Neural cell (in vitro differentiated cells): ENCODE measurements at regions not wholly inside any gene's neighbourhood (a gene's known extent, or its start where the extent isn't known, plus 50 kb on each side); places are given as distances from the start of the nearest gene placed in this dataset.

Experiments used
- H2AFZ ChIP-seq: fragments of 200-600, 300-800 bp; sonication (generic), shearing (Covaris generic); 2 replicates; pipeline ENCODE4 v1.6.0; 2014; ENCODE audit warnings: low read depth, mild to moderate bottlenecking, antibody characterized with exemption, low read length, moderate library complexity
- H3F3A ChIP-seq: fragments of 200-600 bp; shearing (Covaris generic); 2 replicates; pipeline ENCODE4 v1.6.1; 2016; ENCODE audit warnings: mild to moderate bottlenecking, moderate library complexity, mixed read lengths, antibody characterized with exemption, low read length; ENCODE audit not compliant: insufficient read depth, poor library complexity, severe bottlenecking
- H3K27ac ChIP-seq: fragments of 200-600, 300-800 bp; sonication (generic), shearing (Covaris generic); 2 replicates; pipeline ENCODE4 v1.5.1; 2014; ENCODE audit warnings: mild to moderate bottlenecking, low read length, moderate library complexity
- H3K27me3 ChIP-seq: fragments of 300-800, 200-600 bp; sonication (generic), shearing (Covaris generic); 2 replicates; pipeline ENCODE4 v1.6.0; 2014; ENCODE audit warnings: mild to moderate bottlenecking, low read depth, low read length, moderate library complexity; ENCODE audit not compliant: insufficient read depth
- H3K36me3 ChIP-seq: fragments of 300-800, 200-600 bp; sonication (generic), shearing (Covaris generic); 2 replicates; pipeline ENCODE4 v1.5.1; 2014; ENCODE audit warnings: mild to moderate bottlenecking, antibody characterized with exemption, low read length, moderate library complexity; ENCODE audit not compliant: insufficient read depth
- H3K4me2 ChIP-seq: fragments of 300-800, 200-600 bp; sonication (generic), shearing (Covaris generic); 2 replicates; pipeline ENCODE4 v1.6.0; 2014; ENCODE audit warnings: mild to moderate bottlenecking, low read length
- H3K4me3 ChIP-seq: fragments of 300-800, 200-600 bp; sonication (generic), shearing (Covaris generic); 2 replicates; pipeline ENCODE4 v1.5.1; 2014; ENCODE audit warnings: mild to moderate bottlenecking, low read length, moderate library complexity
- H3K79me2 ChIP-seq: fragments of 200-600 bp; shearing (Covaris generic); replicated peaks from 2 replicates; pipeline ENCODE4 v1.6.0; 2014; ENCODE audit warnings: mild to moderate bottlenecking, low read length, moderate library complexity; ENCODE audit not compliant: insufficient read depth
- H3K9ac ChIP-seq: fragments of 300-800, 200-600 bp; sonication (generic), shearing (Covaris generic); 2 replicates; pipeline ENCODE4 v1.6.1; 2016; ENCODE audit warnings: mild to moderate bottlenecking, low read length, mixed read lengths
- H3K9me2 ChIP-seq: fragments of 200-600 bp; shearing (Covaris generic); 2 replicates; pipeline ENCODE4 v1.6.1; 2016; ENCODE audit warnings: mild to moderate bottlenecking, low read length, mixed read lengths; ENCODE audit not compliant: insufficient read depth
- H3K9me3 ChIP-seq: fragments of 200-600, 300-800 bp; sonication (generic), shearing (Covaris generic); 2 replicates; pipeline ENCODE4 v1.6.1; 2016; ENCODE audit warnings: mild to moderate bottlenecking, mixed run types, low read length, moderate library complexity, mixed read lengths
- H4K20me1 ChIP-seq: fragments of 200-600 bp; shearing (Covaris generic); 2 replicates; pipeline ENCODE4 v1.6.1; 2016; ENCODE audit warnings: mild to moderate bottlenecking, mixed run types; ENCODE audit not compliant: insufficient read depth
- EP300 ChIP-seq: fragments of 450-650 bp; conservative IDR thresholded peaks from 2 replicates; pipeline ENCODE4 v1.6.1; 2014; ENCODE audit warnings: antibody characterized with exemption, mild to moderate bottlenecking, moderate library complexity; ENCODE audit not compliant: poor library complexity, severe bottlenecking
- EZH2 ChIP-seq: fragments of 200-600, 300-800 bp; shearing (Covaris generic), sonication (generic); IDR thresholded peaks from 2 replicates; pipeline ENCODE4 v1.6.1; 2014; ENCODE audit warnings: antibody characterized with exemption, low read length, borderline replicate concordance, mild to moderate bottlenecking; ENCODE audit not compliant: insufficient read depth, poor library complexity, severe bottlenecking
- MXI1 ChIP-seq: fragments of 450-650 bp; conservative IDR thresholded peaks from 2 replicates; pipeline ENCODE4 v1.6.1; 2014; ENCODE audit warnings: antibody characterized with exemption, mild to moderate bottlenecking; ENCODE audit not compliant: poor library complexity, severe bottlenecking
- POLR2AphosphoS5 ChIP-seq: IDR thresholded peaks from 2 replicates; pipeline ENCODE4 v1.6.1; 2012
- RAD21 ChIP-seq: fragments of 450-650 bp; conservative IDR thresholded peaks from 2 replicates; pipeline ENCODE4 v1.6.1; 2014; ENCODE audit warnings: antibody characterized with exemption, mild to moderate bottlenecking, moderate library complexity
- SMC3 ChIP-seq: fragments of 450-650 bp; conservative IDR thresholded peaks from 2 replicates; pipeline ENCODE4 v1.6.1; 2014; ENCODE audit warnings: antibody characterized with exemption, mild to moderate bottlenecking, moderate library complexity; ENCODE audit not compliant: poor library complexity
- TAF1 ChIP-seq: IDR thresholded peaks from 2 replicates; pipeline ENCODE4 v1.6.1; 2012; ENCODE audit warnings: low read depth
- TF ChIP-seq, protein P1 (sequence below): fragments of 450-650 bp; IDR thresholded peaks from 2 replicates; pipeline ENCODE4 v1.5.1; 2014; ENCODE audit warnings: antibody characterized with exemption, mild to moderate bottlenecking, moderate library complexity; ENCODE audit not compliant: poor library complexity, severe bottlenecking
- TF ChIP-seq, protein P2 (sequence below): IDR thresholded peaks from 2 replicates; pipeline ENCODE4 v1.6.1; 2012; ENCODE audit warnings: borderline replicate concordance

DNA sequence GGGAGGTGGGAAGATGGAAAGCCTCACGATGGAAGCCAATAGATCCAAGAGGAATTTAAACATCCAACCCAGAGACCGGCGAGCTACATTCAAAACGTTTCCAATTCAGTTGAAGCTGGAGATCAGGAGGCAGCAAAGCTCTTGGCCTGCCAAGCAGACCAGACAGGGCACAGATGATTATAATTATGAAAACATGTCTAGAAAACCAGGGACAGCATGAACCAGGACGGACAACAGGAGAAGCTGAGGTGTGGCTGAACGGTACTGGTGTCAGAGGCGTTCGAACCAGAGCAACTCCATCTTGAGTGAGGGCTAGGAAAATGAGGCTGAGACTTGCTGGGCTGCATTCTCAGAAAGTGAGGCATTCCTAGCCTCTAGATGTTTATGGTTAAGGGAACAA, 102.2 kb upstream of the CCDC150 start:
- Histone ChIP-seq H2AFZ (no peak overlapping the region), H3K27ac (no peak overlapping the region), H3K9me2 (no peaks in the 10 kb centered on the region), H3K9me3 (no peaks in the 10 kb centered on the region), H3K4me3 (no peak overlapping the region), H3K36me3 (no peaks in the 10 kb centered on the region), H3K27me3 (no peaks in the 10 kb centered on the region), H3F3A (no peaks in the 10 kb centered on the region), H3K9ac (no peak overlapping the region), H4K20me1 (no peaks in the 10 kb centered on the region), H3K4me2 (no peak overlapping the region), H3K79me2 (no peaks in the 10 kb centered on the region)
- TF ChIP-seq MXI1 (no peak), EZH2 (no peak), RAD21 (no peak), EP300 (no peak), TAF1 (no peak), SMC3 (no peak), POLR2AphosphoS5 (no peak)
- TF ChIP-seq, protein P1, sequence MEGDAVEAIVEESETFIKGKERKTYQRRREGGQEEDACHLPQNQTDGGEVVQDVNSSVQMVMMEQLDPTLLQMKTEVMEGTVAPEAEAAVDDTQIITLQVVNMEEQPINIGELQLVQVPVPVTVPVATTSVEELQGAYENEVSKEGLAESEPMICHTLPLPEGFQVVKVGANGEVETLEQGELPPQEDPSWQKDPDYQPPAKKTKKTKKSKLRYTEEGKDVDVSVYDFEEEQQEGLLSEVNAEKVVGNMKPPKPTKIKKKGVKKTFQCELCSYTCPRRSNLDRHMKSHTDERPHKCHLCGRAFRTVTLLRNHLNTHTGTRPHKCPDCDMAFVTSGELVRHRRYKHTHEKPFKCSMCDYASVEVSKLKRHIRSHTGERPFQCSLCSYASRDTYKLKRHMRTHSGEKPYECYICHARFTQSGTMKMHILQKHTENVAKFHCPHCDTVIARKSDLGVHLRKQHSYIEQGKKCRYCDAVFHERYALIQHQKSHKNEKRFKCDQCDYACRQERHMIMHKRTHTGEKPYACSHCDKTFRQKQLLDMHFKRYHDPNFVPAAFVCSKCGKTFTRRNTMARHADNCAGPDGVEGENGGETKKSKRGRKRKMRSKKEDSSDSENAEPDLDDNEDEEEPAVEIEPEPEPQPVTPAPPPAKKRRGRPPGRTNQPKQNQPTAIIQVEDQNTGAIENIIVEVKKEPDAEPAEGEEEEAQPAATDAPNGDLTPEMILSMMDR: no peak
- TF ChIP-seq, protein P2, sequence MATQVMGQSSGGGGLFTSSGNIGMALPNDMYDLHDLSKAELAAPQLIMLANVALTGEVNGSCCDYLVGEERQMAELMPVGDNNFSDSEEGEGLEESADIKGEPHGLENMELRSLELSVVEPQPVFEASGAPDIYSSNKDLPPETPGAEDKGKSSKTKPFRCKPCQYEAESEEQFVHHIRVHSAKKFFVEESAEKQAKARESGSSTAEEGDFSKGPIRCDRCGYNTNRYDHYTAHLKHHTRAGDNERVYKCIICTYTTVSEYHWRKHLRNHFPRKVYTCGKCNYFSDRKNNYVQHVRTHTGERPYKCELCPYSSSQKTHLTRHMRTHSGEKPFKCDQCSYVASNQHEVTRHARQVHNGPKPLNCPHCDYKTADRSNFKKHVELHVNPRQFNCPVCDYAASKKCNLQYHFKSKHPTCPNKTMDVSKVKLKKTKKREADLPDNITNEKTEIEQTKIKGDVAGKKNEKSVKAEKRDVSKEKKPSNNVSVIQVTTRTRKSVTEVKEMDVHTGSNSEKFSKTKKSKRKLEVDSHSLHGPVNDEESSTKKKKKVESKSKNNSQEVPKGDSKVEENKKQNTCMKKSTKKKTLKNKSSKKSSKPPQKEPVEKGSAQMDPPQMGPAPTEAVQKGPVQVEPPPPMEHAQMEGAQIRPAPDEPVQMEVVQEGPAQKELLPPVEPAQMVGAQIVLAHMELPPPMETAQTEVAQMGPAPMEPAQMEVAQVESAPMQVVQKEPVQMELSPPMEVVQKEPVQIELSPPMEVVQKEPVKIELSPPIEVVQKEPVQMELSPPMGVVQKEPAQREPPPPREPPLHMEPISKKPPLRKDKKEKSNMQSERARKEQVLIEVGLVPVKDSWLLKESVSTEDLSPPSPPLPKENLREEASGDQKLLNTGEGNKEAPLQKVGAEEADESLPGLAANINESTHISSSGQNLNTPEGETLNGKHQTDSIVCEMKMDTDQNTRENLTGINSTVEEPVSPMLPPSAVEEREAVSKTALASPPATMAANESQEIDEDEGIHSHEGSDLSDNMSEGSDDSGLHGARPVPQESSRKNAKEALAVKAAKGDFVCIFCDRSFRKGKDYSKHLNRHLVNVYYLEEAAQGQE: no peak

DNA sequence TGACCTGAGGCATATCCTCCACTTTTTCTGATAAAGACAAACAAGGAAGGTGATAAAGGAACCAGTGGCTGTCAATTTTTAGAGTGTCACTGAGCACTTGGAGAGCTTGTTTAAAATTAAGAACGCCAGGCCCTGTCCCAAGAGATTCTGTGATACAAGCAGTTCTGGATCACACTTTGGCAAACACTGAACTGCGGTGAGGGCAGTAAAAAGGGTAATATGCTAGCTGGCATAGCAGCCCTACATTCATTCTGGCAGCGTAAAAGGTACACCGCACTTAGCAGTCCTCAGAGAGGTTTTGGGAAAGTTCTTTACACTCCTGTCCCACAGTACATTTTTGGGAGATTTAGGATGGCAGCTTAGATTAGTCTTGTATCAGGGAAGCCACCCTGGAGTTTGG, 101.3 kb upstream of the CCDC150 start:
- no peaks in the 10 kb centered on the region for H3K27me3 ChIP-seq
- H3K9me2 ChIP-seq: no peaks in the 10 kb centered on the region
- no peak overlapping the region for H3K27ac ChIP-seq
- H3K9ac ChIP-seq: no peak overlapping the region
- H3K79me2 ChIP-seq: no peaks in the 10 kb centered on the region
- no peaks in the 10 kb centered on the region for H3K9me3 ChIP-seq
- TF ChIP-seq MXI1 (no peak), POLR2AphosphoS5 (no peak), RAD21 (no peak), EZH2 (no peak), TAF1 (no peak), SMC3 (no peak), EP300 (no peak)
- TF ChIP-seq, protein P2: no peak
- TF ChIP-seq, protein P1: no peak
- no peaks in the 10 kb centered on the region for H3K36me3 ChIP-seq
- H3F3A ChIP-seq: no peaks in the 10 kb centered on the region
- no peak overlapping the region for H2AFZ ChIP-seq
- H4K20me1 ChIP-seq: no peaks in the 10 kb centered on the region
- no peak overlapping the region for H3K4me2 ChIP-seq
- H3K4me3 ChIP-seq: no peak overlapping the region
